ENCODE measurements at regions not wholly inside any gene's neighbourhood (a gene's known extent, or its start where the extent isn't known, plus 50 kb on each side); places are given as distances from the start of the nearest gene placed in this dataset.

- no peaks in the 10 kb centered on the region for H3K36me3 ChIP-seq (ENCODE audit: control insufficient read depth in 1 of 2, insufficient read depth in 2 of 2, low read length in 2 of 2)
- H3K27me3 ChIP-seq (ENCODE audit: low read depth, low read length), result no peaks in the 10 kb centered on the region
- H3K4me1 ChIP-seq (ENCODE audit: control insufficient read depth in 1 of 2, insufficient read depth in 2 of 2, low read length in 2 of 2), result no peaks in the 10 kb centered on the region
- H3K27ac ChIP-seq (ENCODE audit: low read length), result no peak overlapping the region
- H3K9me3 ChIP-seq (ENCODE audit: control insufficient read depth in 1 of 2, low read length in 2 of 2), result no peaks in the 10 kb centered on the region
- H3K4me3 ChIP-seq (ENCODE audit: low read depth in 1 of 2, low read length in 2 of 2), result no peak overlapping the region
Observed at GRCh38 chr13:33953781-33954180, 135.8 kb downstream of the RFC3 start.

GRCh38 chr13:33956346-33956745, 138.4 kb downstream of the RFC3 start:
- Histone ChIP-seq H3K36me3 (ENCODE audit: control insufficient read depth in 1 of 2, insufficient read depth in 2 of 2, low read length in 2 of 2) (no peaks in the 10 kb centered on the region), H3K4me1 (ENCODE audit: control insufficient read depth in 1 of 2, insufficient read depth in 2 of 2, low read length in 2 of 2) (no peaks in the 10 kb centered on the region), H3K4me3 (ENCODE audit: low read depth in 1 of 2, low read length in 2 of 2) (no peak overlapping the region), H3K27me3 (ENCODE audit: low read depth, low read length) (no peaks in the 10 kb centered on the region), H3K27ac (ENCODE audit: low read length) (no peak overlapping the region), H3K9me3 (ENCODE audit: control insufficient read depth in 1 of 2, low read length in 2 of 2) (no peaks in the 10 kb centered on the region)

GRCh38 chr13:33957497-33957905, 139.6 kb downstream of the RFC3 start:
- no peak overlapping the region for H3K4me3 ChIP-seq (ENCODE audit: low read depth in 1 of 2, low read length in 2 of 2)
- no peaks in the 10 kb centered on the region for H3K9me3 ChIP-seq (ENCODE audit: control insufficient read depth in 1 of 2, low read length in 2 of 2)
- H3K4me1 ChIP-seq (ENCODE audit: control insufficient read depth in 1 of 2, insufficient read depth in 2 of 2, low read length in 2 of 2), result no peaks in the 10 kb centered on the region
- no peak overlapping the region for H3K27ac ChIP-seq (ENCODE audit: low read length)
- H3K36me3 ChIP-seq (ENCODE audit: control insufficient read depth in 1 of 2, insufficient read depth in 2 of 2, low read length in 2 of 2), result no peaks in the 10 kb centered on the region
- H3K27me3 ChIP-seq (ENCODE audit: low read depth, low read length), result no peaks in the 10 kb centered on the region

- Histone ChIP-seq H3K4me1 (ENCODE audit: control insufficient read depth in 1 of 2, insufficient read depth in 2 of 2, low read length in 2 of 2) (no peaks in the 10 kb centered on the region), H3K9me3 (ENCODE audit: control insufficient read depth in 1 of 2, low read length in 2 of 2) (no peaks in the 10 kb centered on the region), H3K36me3 (ENCODE audit: control insufficient read depth in 1 of 2, insufficient read depth in 2 of 2, low read length in 2 of 2) (no peaks in the 10 kb centered on the region), H3K4me3 (ENCODE audit: low read depth in 1 of 2, low read length in 2 of 2) (no peak overlapping the region), H3K27me3 (ENCODE audit: low read depth, low read length) (no peaks in the 10 kb centered on the region), H3K27ac (ENCODE audit: low read length) (no peak overlapping the region)
Observed at GRCh38 chr13:33958964-33959363, 141.0 kb downstream of the RFC3 start.

GRCh38 chr13:33963134-33963533, 145.2 kb downstream of the RFC3 start:
- Histone ChIP-seq H3K4me1 (ENCODE audit: control insufficient read depth in 1 of 2, insufficient read depth in 2 of 2, low read length in 2 of 2) (no peaks in the 10 kb centered on the region), H3K4me3 (ENCODE audit: low read depth in 1 of 2, low read length in 2 of 2) (no peak overlapping the region), H3K36me3 (ENCODE audit: control insufficient read depth in 1 of 2, insufficient read depth in 2 of 2, low read length in 2 of 2) (no peaks in the 10 kb centered on the region), H3K27me3 (ENCODE audit: low read depth, low read length) (no peaks in the 10 kb centered on the region), H3K27ac (ENCODE audit: low read length) (no peak overlapping the region), H3K9me3 (ENCODE audit: control insufficient read depth in 1 of 2, low read length in 2 of 2) (no peaks in the 10 kb centered on the region)

GRCh38 chr13:33963895-33964294, 145.9 kb downstream of the RFC3 start:
- Histone ChIP-seq H3K4me1 (ENCODE audit: control insufficient read depth in 1 of 2, insufficient read depth in 2 of 2, low read length in 2 of 2) (no peaks in the 10 kb centered on the region), H3K27ac (ENCODE audit: low read length) (no peak overlapping the region), H3K36me3 (ENCODE audit: control insufficient read depth in 1 of 2, insufficient read depth in 2 of 2, low read length in 2 of 2) (no peaks in the 10 kb centered on the region), H3K27me3 (ENCODE audit: low read depth, low read length) (no peaks in the 10 kb centered on the region), H3K9me3 (ENCODE audit: control insufficient read depth in 1 of 2, low read length in 2 of 2) (no peaks in the 10 kb centered on the region), H3K4me3 (ENCODE audit: low read depth in 1 of 2, low read length in 2 of 2) (no peak overlapping the region)

- Histone ChIP-seq H3K4me1 (ENCODE audit: control insufficient read depth in 1 of 2, insufficient read depth in 2 of 2, low read length in 2 of 2) (no peaks in the 10 kb centered on the region), H3K36me3 (ENCODE audit: control insufficient read depth in 1 of 2, insufficient read depth in 2 of 2, low read length in 2 of 2) (no peaks in the 10 kb centered on the region), H3K27ac (ENCODE audit: low read length) (no peak overlapping the region), H3K27me3 (ENCODE audit: low read depth, low read length) (no peaks in the 10 kb centered on the region), H3K4me3 (ENCODE audit: low read depth in 1 of 2, low read length in 2 of 2) (no peak overlapping the region), H3K9me3 (ENCODE audit: control insufficient read depth in 1 of 2, low read length in 2 of 2) (no peaks in the 10 kb centered on the region)
Observed at GRCh38 chr13:33968520-33969507, 150.9 kb downstream of the RFC3 start.

- H3K4me1 ChIP-seq (ENCODE audit: control insufficient read depth in 1 of 2, insufficient read depth in 2 of 2, low read length in 2 of 2), result no peaks in the 10 kb centered on the region
- no peaks in the 10 kb centered on the region for H3K27me3 ChIP-seq (ENCODE audit: low read depth, low read length)
- no peak overlapping the region for H3K4me3 ChIP-seq (ENCODE audit: low read depth in 1 of 2, low read length in 2 of 2)
- no peak overlapping the region for H3K27ac ChIP-seq (ENCODE audit: low read length)
- no peaks in the 10 kb centered on the region for H3K9me3 ChIP-seq (ENCODE audit: control insufficient read depth in 1 of 2, low read length in 2 of 2)
- H3K36me3 ChIP-seq (ENCODE audit: control insufficient read depth in 1 of 2, insufficient read depth in 2 of 2, low read length in 2 of 2), result no peaks in the 10 kb centered on the region
Observed at GRCh38 chr13:33970746-33971561, 153.0 kb downstream of the RFC3 start.

GRCh38 chr13:33971562-33971819, 153.5 kb downstream of the RFC3 start:
- no peak overlapping the region for H3K4me3 ChIP-seq (ENCODE audit: low read depth in 1 of 2, low read length in 2 of 2)
- H3K27ac ChIP-seq (ENCODE audit: low read length), result no peak overlapping the region

GRCh38 chr13:33973194-33973593, 155.2 kb downstream of the RFC3 start:
- H3K27me3 ChIP-seq (ENCODE audit: low read depth, low read length), result no peaks in the 10 kb centered on the region
- no peak overlapping the region for H3K4me3 ChIP-seq (ENCODE audit: low read depth in 1 of 2, low read length in 2 of 2)
- H3K9me3 ChIP-seq (ENCODE audit: control insufficient read depth in 1 of 2, low read length in 2 of 2), result no peaks in the 10 kb centered on the region
- no peaks in the 10 kb centered on the region for H3K4me1 ChIP-seq (ENCODE audit: control insufficient read depth in 1 of 2, insufficient read depth in 2 of 2, low read length in 2 of 2)
- no peak overlapping the region for H3K27ac ChIP-seq (ENCODE audit: low read length)
- H3K36me3 ChIP-seq (ENCODE audit: control insufficient read depth in 1 of 2, insufficient read depth in 2 of 2, low read length in 2 of 2), result no peaks in the 10 kb centered on the region

More at GRCh38 chr13:33971562-33971819, 153.5 kb downstream of the RFC3 start:
- Histone ChIP-seq H3K4me1 (ENCODE audit: control insufficient read depth in 1 of 2, insufficient read depth in 2 of 2, low read length in 2 of 2) (no peaks in the 10 kb centered on the region), H3K9me3 (ENCODE audit: control insufficient read depth in 1 of 2, low read length in 2 of 2) (no peaks in the 10 kb centered on the region), H3K27me3 (ENCODE audit: low read depth, low read length) (no peaks in the 10 kb centered on the region), H3K36me3 (ENCODE audit: control insufficient read depth in 1 of 2, insufficient read depth in 2 of 2, low read length in 2 of 2) (no peaks in the 10 kb centered on the region)

GRCh38 chr13:33976965-33977364, 159.0 kb downstream of the RFC3 start:
- Histone ChIP-seq H3K4me1 (ENCODE audit: control insufficient read depth in 1 of 2, insufficient read depth in 2 of 2, low read length in 2 of 2) (no peaks in the 10 kb centered on the region), H3K36me3 (ENCODE audit: control insufficient read depth in 1 of 2, insufficient read depth in 2 of 2, low read length in 2 of 2) (no peaks in the 10 kb centered on the region), H3K9me3 (ENCODE audit: control insufficient read depth in 1 of 2, low read length in 2 of 2) (no peaks in the 10 kb centered on the region)

More at GRCh38 chr13:33976965-33977364, 159.0 kb downstream of the RFC3 start:
- Histone ChIP-seq H3K4me3 (ENCODE audit: low read depth in 1 of 2, low read length in 2 of 2) (no peak overlapping the region), H3K27me3 (ENCODE audit: low read depth, low read length) (no peaks in the 10 kb centered on the region), H3K27ac (ENCODE audit: low read length) (no peak overlapping the region)
